ENCODE measurements at regions not wholly inside any gene's neighbourhood (a gene's known extent, or its start where the extent isn't known, plus 50 kb on each side); places are given as distances from the start of the nearest gene placed in this dataset.
"Not testable (repeated sequence)": the region's sequence is repeated elsewhere in the genome, so short reads cannot be mapped to it uniquely, and the experiment has no call there.

GRCh38 chr19:29884044-29884443, 58.0 kb upstream of the URI1 start:
- H2AFZ ChIP-seq (ENCODE audit: low read depth): no peak overlapping the region
- H3K9ac ChIP-seq: no peak overlapping the region
- H3K4me3 ChIP-seq (IDR thresholded peaks at IDR 0.05; ENCODE audit: insufficient read depth, low read depth, low read length): no peak overlapping the region
- H3K27me3 ChIP-seq (ENCODE audit: insufficient read depth, low read depth): no peaks in the 10 kb centered on the region
- no peak overlapping the region for H3K4me2 ChIP-seq
- H3K27ac ChIP-seq: no peak overlapping the region
- H3K4me1 ChIP-seq (ENCODE audit: low read depth, poor library complexity, severe bottlenecking): no peaks in the 10 kb centered on the region
- TF ChIP-seq CTCF (conservative IDR thresholded peaks at IDR 0.05; ENCODE audit: low read depth, low read length): no peak
- no peaks in the 10 kb centered on the region for H4K20me1 ChIP-seq (ENCODE audit: insufficient read depth)
- no peaks in the 10 kb centered on the region for H3K79me2 ChIP-seq (ENCODE audit: insufficient read depth, low read depth)
- H3K36me3 ChIP-seq (ENCODE audit: insufficient read depth): no peaks in the 10 kb centered on the region

GRCh38 chr19:29884466-29884865, 57.6 kb upstream of the URI1 start:
- Histone ChIP-seq H3K4me1 (ENCODE audit: low read depth, poor library complexity, severe bottlenecking) (no peaks in the 10 kb centered on the region), H3K27me3 (ENCODE audit: insufficient read depth, low read depth) (no peaks in the 10 kb centered on the region), H3K4me3 (IDR thresholded peaks at IDR 0.05; ENCODE audit: insufficient read depth, low read depth, low read length) (no peak overlapping the region), H3K79me2 (ENCODE audit: insufficient read depth, low read depth) (no peaks in the 10 kb centered on the region), H3K9ac (no peak overlapping the region), H3K36me3 (ENCODE audit: insufficient read depth) (no peaks in the 10 kb centered on the region), H2AFZ (ENCODE audit: low read depth) (no peak overlapping the region), H3K4me2 (no peak overlapping the region), H3K27ac (no peak overlapping the region), H4K20me1 (ENCODE audit: insufficient read depth) (no peaks in the 10 kb centered on the region)
- TF ChIP-seq CTCF (conservative IDR thresholded peaks at IDR 0.05; ENCODE audit: low read depth, low read length): no peak

GRCh38 chr19:29886106-29886505, 55.9 kb upstream of the URI1 start:
- not testable (repeated sequence) for H4K20me1 ChIP-seq (ENCODE audit: insufficient read depth); H3K27ac ChIP-seq; H2AFZ ChIP-seq (ENCODE audit: low read depth); H3K4me1 ChIP-seq (ENCODE audit: low read depth, poor library complexity, severe bottlenecking); H3K27me3 ChIP-seq (ENCODE audit: insufficient read depth, low read depth); H3K4me3 ChIP-seq (IDR thresholded peaks at IDR 0.05; ENCODE audit: insufficient read depth, low read depth, low read length); H3K4me2 ChIP-seq; H3K36me3 ChIP-seq (ENCODE audit: insufficient read depth); H3K9ac ChIP-seq; H3K79me2 ChIP-seq (ENCODE audit: insufficient read depth, low read depth)

GRCh38 chr19:29886586-29886985, 55.5 kb upstream of the URI1 start:
- H3K4me2 ChIP-seq: no peak overlapping the region

GRCh38 chr19:29887442-29887855, 54.6 kb upstream of the URI1 start:
- no peak overlapping the region for H3K4me3 ChIP-seq (IDR thresholded peaks at IDR 0.05; ENCODE audit: insufficient read depth, low read depth, low read length)
- H4K20me1 ChIP-seq (ENCODE audit: insufficient read depth): no peaks in the 10 kb centered on the region
- H3K27ac ChIP-seq: no peak overlapping the region
- no peaks in the 10 kb centered on the region for H3K27me3 ChIP-seq (ENCODE audit: insufficient read depth, low read depth)
- H3K4me1 ChIP-seq (ENCODE audit: low read depth, poor library complexity, severe bottlenecking): no peaks in the 10 kb centered on the region
- H2AFZ ChIP-seq (ENCODE audit: low read depth): no peak overlapping the region
- H3K79me2 ChIP-seq (ENCODE audit: insufficient read depth, low read depth): no peaks in the 10 kb centered on the region
- no peak for TF ChIP-seq CTCF (conservative IDR thresholded peaks at IDR 0.05; ENCODE audit: low read depth, low read length)
- no peaks in the 10 kb centered on the region for H3K36me3 ChIP-seq (ENCODE audit: insufficient read depth)
- no peak overlapping the region for H3K4me2 ChIP-seq
- H3K9ac ChIP-seq: no peak overlapping the region

More at GRCh38 chr19:29886586-29886985, 55.5 kb upstream of the URI1 start:
- no peak overlapping the region for H3K9ac ChIP-seq
- no peak for TF ChIP-seq CTCF (conservative IDR thresholded peaks at IDR 0.05; ENCODE audit: low read depth, low read length)
- no peaks in the 10 kb centered on the region for H3K4me1 ChIP-seq (ENCODE audit: low read depth, poor library complexity, severe bottlenecking)
- no peaks in the 10 kb centered on the region for H3K36me3 ChIP-seq (ENCODE audit: insufficient read depth)
- H3K27me3 ChIP-seq (ENCODE audit: insufficient read depth, low read depth): no peaks in the 10 kb centered on the region
- no peaks in the 10 kb centered on the region for H4K20me1 ChIP-seq (ENCODE audit: insufficient read depth)
- H3K27ac ChIP-seq: no peak overlapping the region
- H2AFZ ChIP-seq (ENCODE audit: low read depth): no peak overlapping the region
- no peaks in the 10 kb centered on the region for H3K79me2 ChIP-seq (ENCODE audit: insufficient read depth, low read depth)
- no peak overlapping the region for H3K4me3 ChIP-seq (IDR thresholded peaks at IDR 0.05; ENCODE audit: insufficient read depth, low read depth, low read length)

GRCh38 chr19:29888047-29888446, 54.0 kb upstream of the URI1 start:
- H3K4me2 ChIP-seq; H3K4me3 ChIP-seq (IDR thresholded peaks at IDR 0.05; ENCODE audit: insufficient read depth, low read depth, low read length); H3K36me3 ChIP-seq (ENCODE audit: insufficient read depth); H2AFZ ChIP-seq (ENCODE audit: low read depth); H3K27ac ChIP-seq; H3K27me3 ChIP-seq (ENCODE audit: insufficient read depth, low read depth); H3K79me2 ChIP-seq (ENCODE audit: insufficient read depth, low read depth); H4K20me1 ChIP-seq (ENCODE audit: insufficient read depth); H3K9ac ChIP-seq; H3K4me1 ChIP-seq (ENCODE audit: low read depth, poor library complexity, severe bottlenecking): not testable (repeated sequence)
